DND-41 (cell line): ENCODE measurements at regions not wholly inside any gene's neighbourhood (a gene's known extent, or its start where the extent isn't known, plus 50 kb on each side); places are given as distances from the start of the nearest gene placed in this dataset.

ENCODE experiments used
- ATAC-seq: fragments of 200-7000 bp; cut with Tn5 transposase; 3 replicates; pipeline ENCODE4 v1.9.1; 2021; ENCODE audit warnings: low read depth; ENCODE audit not compliant: insufficient read depth
- DNase-seq: peaks from one replicate; pipeline ENCODE4 v3.0.0-alpha.2; 2020
- H2AFZ ChIP-seq: 2 replicates; pipeline ENCODE4 v1.6.0; 2012; ENCODE audit warnings: low read depth, low read length
- H3K27ac ChIP-seq: 2 replicates; pipeline ENCODE4 v1.5.1; 2012; ENCODE audit warnings: low read length, inconsistent platforms
- H3K27me3 ChIP-seq: fragments of 200-600 bp; sonication (generic); 2 replicates; pipeline ENCODE4 v1.6.0; 2012; ENCODE audit warnings: low read length, mild to moderate bottlenecking, inconsistent platforms; ENCODE audit not compliant: insufficient read depth, poor library complexity
- H3K36me3 ChIP-seq: 2 replicates; pipeline ENCODE4 v1.5.1; 2012; ENCODE audit warnings: low read length, inconsistent platforms; ENCODE audit not compliant: insufficient read depth
- H3K4me1 ChIP-seq: 2 replicates; pipeline ENCODE4 v1.5.1; 2012; ENCODE audit warnings: mild to moderate bottlenecking, low read length; ENCODE audit not compliant: insufficient read depth
- H3K4me2 ChIP-seq: 2 replicates; pipeline ENCODE4 v1.6.0; 2012; ENCODE audit warnings: mild to moderate bottlenecking, moderate library complexity, low read length, inconsistent platforms; ENCODE audit not compliant: insufficient read depth
- H3K4me3 ChIP-seq, 2 experiments: fragments of 200-600 bp in 1 of 2; shearing (Covaris generic) in 1 of 2; 2 replicates each; pipeline ENCODE4 v1.5.1; 2012 to 2016; ENCODE audit warnings: inconsistent platforms in 2 of 2, low read length in 2 of 2, mild to moderate bottlenecking in 2 of 2, low read depth in 1 of 2, moderate library complexity in 1 of 2
- H3K79me2 ChIP-seq: 2 replicates; pipeline ENCODE4 v1.6.0; 2012; ENCODE audit warnings: low read length, inconsistent platforms; ENCODE audit not compliant: insufficient read depth
- H3K9ac ChIP-seq: 2 replicates; pipeline ENCODE4 v1.6.0; 2012; ENCODE audit warnings: low read depth, mild to moderate bottlenecking, inconsistent platforms, low read length, moderate library complexity
- H3K9me3 ChIP-seq: 2 replicates; pipeline ENCODE4 v1.5.1; 2012; ENCODE audit warnings: low read length, moderate library complexity, mild to moderate bottlenecking, inconsistent platforms; ENCODE audit not compliant: insufficient read depth, severe bottlenecking
- H4K20me1 ChIP-seq: 2 replicates; pipeline ENCODE4 v1.6.0; 2012; ENCODE audit warnings: low read length; ENCODE audit not compliant: insufficient read depth
- CTCF ChIP-seq: IDR thresholded peaks from 2 replicates; pipeline ENCODE4 v1.5.1; 2012; ENCODE audit warnings: borderline replicate concordance, low read length, moderate library complexity, mild to moderate bottlenecking; ENCODE audit not compliant: poor library complexity, severe bottlenecking; ENCODE audit errors: extremely low read depth
- EZH2 ChIP-seq: IDR thresholded peaks from 3 replicates; pipeline ENCODE4 v1.6.1; 2012; ENCODE audit warnings: borderline replicate concordance, low read depth, mild to moderate bottlenecking, moderate library complexity, low read length, inconsistent platforms; ENCODE audit not compliant: severe bottlenecking

DNA sequence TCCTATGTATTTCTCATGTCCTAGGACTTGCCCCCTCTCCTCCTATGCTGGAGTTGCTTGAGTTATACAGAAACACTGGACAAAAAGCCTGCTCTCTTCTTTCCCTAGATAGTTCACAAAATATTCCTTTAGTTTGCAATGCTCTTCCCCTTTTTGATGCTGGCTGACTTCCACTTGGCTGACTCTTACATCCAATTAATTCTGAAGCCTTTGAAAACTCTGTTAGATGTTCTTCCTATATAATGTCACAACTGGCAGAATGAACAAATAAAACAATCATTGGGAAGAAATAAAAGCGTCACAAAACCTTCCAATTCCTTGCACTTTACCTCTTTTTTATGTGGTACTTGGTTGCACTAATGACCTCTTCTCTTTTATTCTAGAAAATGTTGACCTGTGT lies 253.8 kb upstream of the CITED2 start:
- no peaks in the 10 kb centered on the region for H3K4me1 ChIP-seq
- no peaks in the 10 kb centered on the region for H3K36me3 ChIP-seq
- DNase-seq: no peak
- H3K4me3 ChIP-seq: no peak overlapping the region
- no peaks in the 10 kb centered on the region for H3K79me2 ChIP-seq
- no peaks in the 10 kb centered on the region for H4K20me1 ChIP-seq
- H3K4me2 ChIP-seq: no peak overlapping the region
- TF ChIP-seq CTCF (no peak), EZH2 (no peak)
- no peaks in the 10 kb centered on the region for H3K27me3 ChIP-seq
- ATAC-seq: no peak
- H3K9me3 ChIP-seq: no peaks in the 10 kb centered on the region
- H2AFZ ChIP-seq: no peak overlapping the region
- no peak overlapping the region for H3K9ac ChIP-seq
- H3K27ac ChIP-seq: no peak overlapping the region

- Histone ChIP-seq H3K4me3 (no peak overlapping the region), H3K27ac (no peak overlapping the region), H3K27me3 (no peaks in the 10 kb centered on the region), H2AFZ (no peak overlapping the region), H3K79me2 (no peaks in the 10 kb centered on the region), H3K4me1 (no peaks in the 10 kb centered on the region), H4K20me1 (no peaks in the 10 kb centered on the region), H3K9me3 (no peaks in the 10 kb centered on the region), H3K9ac (no peak overlapping the region), H3K36me3 (no peaks in the 10 kb centered on the region), H3K4me2 (no peak overlapping the region)
- no peak for DNase-seq
- ATAC-seq: no peak
- no peak for TF ChIP-seq EZH2
- TF ChIP-seq CTCF: no peak
Observed at GRCh38 chr6:139627091-139627490, 252.6 kb upstream of the CITED2 start.

- ATAC-seq: no peak
- Histone ChIP-seq H2AFZ (no peak overlapping the region), H3K4me2 (no peak overlapping the region), H4K20me1 (no peaks in the 10 kb centered on the region), H3K9me3 (no peaks in the 10 kb centered on the region), H3K27ac (no peak overlapping the region), H3K36me3 (no peaks in the 10 kb centered on the region), H3K79me2 (no peaks in the 10 kb centered on the region), H3K9ac (no peak overlapping the region), H3K4me3 (no peak overlapping the region), H3K27me3 (no peaks in the 10 kb centered on the region), H3K4me1 (no peaks in the 10 kb centered on the region)
- TF ChIP-seq EZH2: no peak
- TF ChIP-seq CTCF: no peak
- DNase-seq: no peak
Observed at GRCh38 chr6:139625998-139626975, 251.8 kb upstream of the CITED2 start.
